ENCODE measurements at regions not wholly inside any gene's neighbourhood (a gene's known extent, or its start where the extent isn't known, plus 50 kb on each side); places are given as distances from the start of the nearest gene placed in this dataset.

DNA sequence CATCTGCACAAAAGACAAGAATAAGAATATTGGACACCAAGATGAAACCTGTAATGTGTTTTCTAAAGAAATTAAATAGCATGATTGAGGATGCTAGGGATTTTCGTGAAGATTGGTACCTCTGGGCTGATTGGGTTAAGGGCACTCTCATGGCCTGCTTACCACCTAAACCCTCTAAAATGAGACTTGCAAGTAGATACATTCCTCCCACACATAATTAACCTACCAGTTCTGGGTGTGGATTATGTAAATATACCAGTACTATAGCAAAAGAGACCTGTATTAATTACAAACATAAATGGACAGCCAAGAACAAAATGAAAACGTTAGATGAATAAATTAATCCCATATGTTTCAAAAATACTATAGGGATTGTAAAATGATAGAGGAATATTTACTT, 1069.6 kb upstream of the B3GALT2 start:
- H3K27ac ChIP-seq, result no peak overlapping the region
- TF ChIP-seq CTCF (IDR thresholded peaks at IDR 0.05) (no peak), ZFX (IDR thresholded peaks at IDR 0.05; ENCODE audit: borderline replicate concordance) (no peak)

DNA sequence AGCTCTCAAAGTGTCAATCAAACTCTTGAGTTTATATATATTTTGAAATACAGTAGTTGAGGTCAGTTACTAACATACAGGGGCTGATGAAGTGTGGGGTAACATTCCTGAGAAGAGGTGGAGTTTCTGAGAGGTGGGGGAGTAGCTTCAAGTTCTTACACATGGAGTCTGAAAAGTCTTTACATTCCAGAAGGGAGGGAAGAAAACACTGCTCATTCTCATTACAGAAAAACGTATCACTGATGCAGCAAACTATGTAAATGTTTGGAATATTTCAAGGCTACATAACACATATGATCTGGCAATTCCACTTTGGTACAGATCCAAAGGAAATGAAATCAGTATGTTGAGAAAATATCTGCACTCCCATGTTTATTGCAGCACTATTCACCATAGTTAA, 1065.8 kb upstream of the B3GALT2 start:
- no peak overlapping the region for H3K27ac ChIP-seq
- TF ChIP-seq ZFX (IDR thresholded peaks at IDR 0.05; ENCODE audit: borderline replicate concordance) (no peak), CTCF (IDR thresholded peaks at IDR 0.05) (no peak)

DNA sequence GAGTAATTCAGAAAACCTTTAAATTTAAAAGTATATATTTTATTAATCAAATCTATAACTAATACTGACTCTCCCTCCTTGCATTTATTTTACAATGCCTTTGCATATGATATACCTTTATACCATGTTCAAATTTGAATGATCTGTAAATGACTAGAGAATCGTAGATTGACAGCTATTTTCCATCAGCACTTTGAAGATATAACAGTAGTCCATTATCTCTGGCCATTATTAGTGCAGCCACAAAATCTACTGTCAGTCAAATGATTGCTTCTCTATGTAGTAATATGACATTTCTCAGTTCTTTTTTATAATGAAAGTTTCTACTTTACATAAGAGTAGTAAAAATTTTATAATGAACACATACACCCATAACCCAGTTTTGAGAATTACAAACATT, 1054.8 kb upstream of the B3GALT2 start:
- H3K27ac ChIP-seq, result no peak overlapping the region
- TF ChIP-seq ZFX (IDR thresholded peaks at IDR 0.05; ENCODE audit: borderline replicate concordance), result no peak
- TF ChIP-seq CTCF (IDR thresholded peaks at IDR 0.05), result no peak

GRCh38 chr1:194233069-194233468, 1046.7 kb upstream of the B3GALT2 start:
- no peak overlapping the region for H3K27ac ChIP-seq
- TF ChIP-seq ZFX (IDR thresholded peaks at IDR 0.05; ENCODE audit: borderline replicate concordance), result no peak
- TF ChIP-seq CTCF (IDR thresholded peaks at IDR 0.05), result no peak

GRCh38 chr1:194230351-194231144, 1044.1 kb upstream of the B3GALT2 start:
- H3K27ac ChIP-seq, result no peak overlapping the region

DNA sequence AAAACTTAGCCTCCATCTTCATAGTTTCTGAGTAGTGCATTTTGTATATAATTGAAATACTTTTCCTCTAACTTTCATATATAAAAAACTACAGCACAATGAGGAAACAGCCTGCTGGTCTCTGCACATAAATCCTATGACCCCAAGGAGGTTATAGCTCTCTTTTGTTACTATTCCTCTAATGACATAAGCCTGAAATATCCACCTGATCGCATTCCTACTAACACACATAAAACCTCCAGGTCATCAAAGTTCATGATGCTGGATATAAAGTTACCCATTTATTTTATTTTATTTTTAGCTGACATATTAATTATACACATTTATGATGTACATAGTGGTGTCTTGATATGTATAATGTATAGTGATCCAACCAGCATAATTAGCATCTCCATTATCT, 1042.0 kb upstream of the B3GALT2 start:
- TF ChIP-seq CTCF (IDR thresholded peaks at IDR 0.05) (no peak), ZFX (IDR thresholded peaks at IDR 0.05; ENCODE audit: borderline replicate concordance) (no peak)
- H3K27ac ChIP-seq, result no peak overlapping the region

More at GRCh38 chr1:194230351-194231144, 1044.1 kb upstream of the B3GALT2 start:
- TF ChIP-seq ZFX (IDR thresholded peaks at IDR 0.05; ENCODE audit: borderline replicate concordance), result no peak
- TF ChIP-seq CTCF (IDR thresholded peaks at IDR 0.05), result no peak

- TF ChIP-seq CTCF (IDR thresholded peaks at IDR 0.05) (no peak), ZFX (IDR thresholded peaks at IDR 0.05; ENCODE audit: borderline replicate concordance) (no peak)
- no peak overlapping the region for H3K27ac ChIP-seq
These were observed 1040.7 kb upstream of the B3GALT2 start for GRCh38 chr1:194227161-194227560.

Data from 22Rv1 (cell line).